HG03060 (cell line): ENCODE measurements at regions not wholly inside any gene's neighbourhood (a gene's known extent, or its start where the extent isn't known, plus 50 kb on each side); places are given as distances from the start of the nearest gene placed in this dataset.
"Not testable (repeated sequence)": the region's sequence is repeated elsewhere in the genome, so short reads cannot be mapped to it uniquely, and the experiment has no call there.

Source experiments
- ATAC-seq: cut with Tn5 transposase; IDR thresholded peaks from one replicate; pipeline ENCODE4 v1.9.1; 2021; ENCODE audit warnings: low read depth, moderate number of reproducible peaks; ENCODE audit not compliant: unreplicated experiment

DNA sequence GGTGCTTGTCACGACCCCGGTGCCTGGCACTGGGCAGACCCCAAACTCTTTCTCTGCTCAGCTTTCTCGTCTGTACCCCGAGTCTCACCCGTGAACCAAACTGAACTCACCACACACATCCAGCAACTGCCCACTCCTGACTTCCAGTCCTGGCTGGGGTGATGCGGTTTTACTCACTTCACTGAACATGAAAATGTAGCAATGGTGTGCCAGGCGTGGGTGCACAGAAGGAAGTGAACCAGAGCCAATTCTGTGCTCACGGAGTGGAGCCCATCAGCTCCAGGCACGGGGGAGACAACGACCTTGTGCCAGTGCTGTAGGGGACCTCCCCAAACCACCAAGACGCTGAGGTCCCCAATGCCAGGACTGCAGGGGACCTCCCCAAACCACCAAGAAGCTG lies 78.7 kb upstream of the AFDN start:
- ATAC-seq, result no peak

DNA sequence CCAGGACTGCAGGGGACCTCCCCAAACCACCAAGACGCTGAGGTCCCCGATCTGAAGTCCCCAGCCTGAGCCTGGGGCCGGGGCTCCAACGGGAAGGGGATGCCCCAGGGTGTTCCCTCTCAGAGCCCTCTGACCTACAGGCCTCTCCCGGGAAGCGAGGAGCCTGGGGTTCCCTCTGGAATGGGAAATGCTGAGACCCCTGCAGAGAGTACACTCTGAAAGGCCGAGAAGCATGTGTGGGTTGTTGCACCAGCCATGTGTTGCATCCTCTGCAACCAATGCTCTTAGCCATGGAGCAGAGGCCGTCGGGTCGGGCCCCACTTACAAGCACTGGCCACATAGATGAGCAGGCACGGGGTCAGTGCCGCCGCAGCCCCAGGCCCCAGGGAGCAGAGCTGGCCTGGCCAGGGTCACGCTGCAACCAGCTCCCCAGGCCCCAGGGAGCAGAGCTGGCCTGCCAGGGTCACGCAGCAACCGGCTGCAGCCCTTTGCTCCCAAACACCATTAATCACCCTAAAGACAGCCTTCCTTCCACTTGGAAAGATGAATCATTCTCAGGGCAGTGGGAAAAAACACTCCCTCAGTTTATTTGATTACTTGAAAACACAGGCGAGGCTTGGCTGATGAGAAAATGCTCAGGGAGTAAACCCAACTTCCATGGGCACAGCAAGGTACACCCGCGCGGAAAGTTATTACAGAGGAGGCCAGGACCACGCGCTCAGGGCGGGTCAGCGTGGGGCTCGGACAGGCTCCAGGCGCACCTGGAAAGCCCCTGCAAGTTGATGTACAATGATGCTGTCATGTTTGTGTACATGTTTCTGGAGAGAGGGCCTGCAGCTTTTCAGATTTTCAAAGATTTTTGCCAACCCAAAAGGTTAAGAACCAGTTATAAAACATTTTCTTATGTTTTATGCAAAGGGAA lies 78.0 kb upstream of the AFDN start:
- no peak for ATAC-seq

DNA sequence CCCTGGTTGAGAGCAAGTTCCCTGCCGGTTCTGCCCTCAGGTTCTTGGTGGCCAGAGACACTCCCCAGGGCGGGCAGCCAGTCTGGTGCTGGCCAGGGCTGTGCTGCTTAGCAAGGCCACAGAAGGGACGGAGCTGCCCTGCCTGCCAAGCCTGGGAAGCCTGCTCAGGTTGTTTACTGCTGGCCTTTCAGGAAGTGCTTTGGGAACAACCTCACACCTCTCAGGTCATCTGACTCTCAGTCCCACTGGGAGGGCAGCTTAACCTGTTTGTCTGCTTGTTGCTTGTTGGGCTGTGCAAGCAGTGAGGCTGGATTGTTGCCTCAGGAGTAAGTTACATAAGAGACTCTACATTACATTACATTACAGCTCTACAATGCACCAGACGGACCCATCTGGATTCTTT lies 75.8 kb upstream of the AFDN start:
- no peak for ATAC-seq

DNA sequence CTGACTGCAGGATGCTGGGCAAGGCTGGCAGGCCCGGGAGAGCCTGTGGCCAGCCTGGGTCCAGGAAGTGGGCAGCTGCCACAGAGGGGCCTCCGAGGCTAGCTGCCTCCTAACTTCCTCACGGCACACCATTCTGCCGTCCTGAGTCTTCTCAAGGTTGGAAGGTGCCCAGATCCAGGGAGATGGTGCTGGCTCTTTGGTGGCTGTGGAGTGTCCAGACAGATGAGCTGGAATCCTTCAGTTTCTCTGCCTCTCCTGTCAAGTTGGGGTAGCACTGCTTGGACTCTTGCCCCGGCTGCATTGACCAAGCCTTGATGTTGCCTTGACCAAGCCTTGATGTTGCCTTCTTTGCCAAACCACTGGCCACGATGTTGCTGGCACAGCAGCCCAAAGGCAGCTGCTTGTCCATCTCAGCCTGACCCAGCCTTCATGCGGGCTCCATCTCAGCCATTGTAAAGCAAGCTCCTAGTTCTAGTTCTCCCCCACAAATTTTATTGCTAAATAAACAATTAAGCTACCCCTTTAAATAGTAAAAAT lies 75.1 kb upstream of the AFDN start:
- no peak for ATAC-seq

DNA sequence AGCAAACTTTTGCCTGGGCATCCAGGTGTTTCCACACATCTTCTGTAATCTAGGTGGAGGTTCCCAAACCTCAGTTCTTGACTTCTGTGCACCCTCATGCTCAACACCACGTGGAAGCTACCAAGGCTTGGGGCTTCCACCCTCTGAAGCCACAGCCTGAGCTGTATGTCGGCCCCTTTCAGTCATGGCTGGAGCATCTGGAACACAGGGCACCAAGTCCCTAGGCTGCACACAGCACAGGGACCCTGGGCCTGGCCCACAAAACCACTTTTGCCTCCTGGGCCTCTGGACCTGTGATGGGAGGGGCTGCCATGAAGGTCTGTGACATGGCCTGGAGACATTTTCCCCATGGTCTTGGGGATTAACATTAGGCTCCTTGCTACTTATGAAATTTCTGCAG lies 73.4 kb upstream of the AFDN start:
- ATAC-seq, result not testable (repeated sequence)

DNA sequence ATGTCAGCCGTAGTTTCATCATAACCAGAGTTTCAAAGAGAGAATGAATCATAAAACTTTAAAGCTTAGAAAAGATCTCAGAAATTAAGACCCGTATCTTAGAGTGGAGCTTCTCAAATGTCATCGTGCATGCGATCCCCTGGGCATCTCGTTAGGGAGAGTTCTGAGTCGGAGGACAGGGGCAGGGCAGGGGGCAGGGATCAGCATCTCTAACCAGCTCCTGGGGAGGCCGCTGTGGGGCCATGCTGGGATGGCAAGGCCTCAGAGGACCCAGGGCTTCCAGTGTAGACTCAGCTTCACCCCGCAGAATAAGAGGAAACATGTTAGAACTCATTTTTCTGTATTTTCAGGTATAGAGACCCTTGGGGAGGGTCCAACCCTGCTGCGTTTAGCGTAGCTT lies 72.0 kb upstream of the AFDN start:
- ATAC-seq, result no peak

DNA sequence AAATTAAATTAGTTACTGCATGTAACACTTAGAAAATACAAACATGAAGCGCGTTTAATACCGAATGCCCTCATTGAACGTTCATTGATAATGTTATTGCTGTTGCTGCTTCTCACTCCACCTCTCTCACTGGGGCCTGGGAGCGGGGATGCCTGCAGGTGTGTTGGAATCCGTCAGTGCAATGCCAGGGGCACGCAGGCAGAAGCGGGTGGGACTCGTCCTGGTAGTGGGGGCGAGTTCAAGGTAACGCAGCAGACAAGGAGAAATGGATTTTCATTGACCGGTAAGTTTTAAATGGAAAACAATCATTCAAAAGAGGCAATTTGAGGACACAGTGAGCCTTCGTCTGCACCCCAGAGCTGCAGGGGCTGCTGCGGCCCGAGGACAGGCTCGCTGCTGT lies 71.2 kb upstream of the AFDN start:
- ATAC-seq, result no peak

DNA sequence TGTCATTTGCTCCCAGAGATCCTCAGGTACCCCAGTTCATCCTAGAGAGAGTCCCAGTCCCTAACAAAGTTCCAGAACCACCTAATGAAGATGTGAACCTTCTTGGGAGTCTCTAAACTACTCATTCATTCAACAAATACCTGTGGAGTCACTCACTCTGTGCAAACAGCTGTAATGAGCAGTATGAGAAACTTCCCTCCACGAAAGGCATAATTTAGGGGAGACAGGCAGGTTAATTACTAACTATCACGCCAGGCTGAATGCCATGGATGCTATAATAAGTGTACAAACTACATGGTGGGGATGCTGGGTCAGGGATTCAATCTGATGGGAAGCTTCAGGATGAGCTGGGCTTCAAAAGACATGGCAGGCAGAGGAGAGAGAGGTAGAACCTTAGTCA lies 70.1 kb upstream of the AFDN start:
- no peak for ATAC-seq

DNA sequence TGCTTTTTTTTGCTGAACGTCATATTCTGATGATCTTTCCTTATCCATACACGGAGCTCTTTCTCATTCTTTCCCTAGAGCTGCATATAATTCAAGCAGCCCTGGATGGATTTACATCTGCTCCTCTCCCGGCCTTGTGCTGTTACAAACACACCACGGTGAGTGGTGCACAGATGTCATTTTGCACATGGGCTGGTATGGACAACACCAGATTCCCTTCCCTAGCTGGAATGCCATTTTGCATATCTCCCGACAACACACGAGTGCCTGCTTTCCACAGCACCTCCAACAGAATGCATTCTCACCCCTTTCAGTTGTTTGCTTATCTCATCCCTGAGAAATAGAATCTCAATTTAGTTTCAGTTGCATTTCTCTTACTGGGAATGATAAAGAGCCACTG lies 69.5 kb upstream of the AFDN start:
- ATAC-seq, result no peak

DNA sequence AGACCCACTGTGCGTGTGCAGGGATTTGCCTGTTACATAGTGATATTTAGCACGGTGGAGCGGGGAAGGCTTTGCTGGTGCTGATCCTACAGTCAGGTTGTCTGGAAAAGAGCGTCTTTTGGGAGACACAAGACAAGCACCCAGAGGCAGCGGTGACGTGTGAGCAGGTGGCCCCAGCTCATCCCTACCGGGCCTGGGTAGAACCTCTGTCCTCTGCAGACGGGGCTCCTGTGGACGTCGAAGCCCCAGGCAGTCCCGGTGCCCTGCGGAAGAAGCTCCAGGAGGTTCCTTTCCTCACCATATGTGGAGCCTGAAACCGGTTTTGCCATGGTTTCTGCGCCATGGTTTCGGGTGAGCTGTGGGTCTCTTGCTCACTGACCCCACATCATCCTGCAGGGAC lies 68.9 kb upstream of the AFDN start:
- ATAC-seq, result no peak

DNA sequence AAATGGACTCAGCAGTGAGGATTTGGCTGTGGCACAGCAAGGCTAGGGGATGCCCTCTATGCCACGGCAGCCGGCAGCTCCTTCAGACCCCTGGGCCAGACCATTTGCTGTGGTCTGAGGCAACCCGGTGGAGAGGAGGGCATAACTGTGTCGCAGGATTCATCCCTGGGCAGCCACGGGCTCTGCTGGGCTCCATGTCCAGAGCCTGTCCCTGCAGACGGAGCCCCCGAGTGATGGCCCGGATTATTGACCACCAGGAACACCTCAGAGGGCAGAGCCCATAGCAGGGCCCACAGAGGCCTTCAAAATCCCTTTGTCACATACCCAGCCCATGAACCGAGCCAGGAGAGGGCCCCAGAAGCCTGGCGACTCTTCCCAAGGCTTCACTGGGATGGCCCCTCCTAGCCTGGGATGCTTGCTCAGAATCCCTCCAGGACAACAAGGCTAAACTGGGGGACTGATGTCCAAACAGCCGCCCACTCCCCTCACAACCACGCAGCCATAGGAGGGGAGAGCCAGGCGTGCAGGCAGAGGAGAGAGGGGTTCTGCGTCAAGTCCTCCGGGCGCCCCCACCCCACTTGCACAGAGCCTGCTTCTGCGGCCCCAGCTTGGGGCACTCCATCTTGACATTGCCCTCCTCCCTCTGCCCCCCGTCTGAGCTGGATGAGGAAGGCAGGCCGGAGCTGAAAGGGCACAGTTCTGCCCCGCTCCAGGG lies 68.2 kb upstream of the AFDN start:
- no peak for ATAC-seq

DNA sequence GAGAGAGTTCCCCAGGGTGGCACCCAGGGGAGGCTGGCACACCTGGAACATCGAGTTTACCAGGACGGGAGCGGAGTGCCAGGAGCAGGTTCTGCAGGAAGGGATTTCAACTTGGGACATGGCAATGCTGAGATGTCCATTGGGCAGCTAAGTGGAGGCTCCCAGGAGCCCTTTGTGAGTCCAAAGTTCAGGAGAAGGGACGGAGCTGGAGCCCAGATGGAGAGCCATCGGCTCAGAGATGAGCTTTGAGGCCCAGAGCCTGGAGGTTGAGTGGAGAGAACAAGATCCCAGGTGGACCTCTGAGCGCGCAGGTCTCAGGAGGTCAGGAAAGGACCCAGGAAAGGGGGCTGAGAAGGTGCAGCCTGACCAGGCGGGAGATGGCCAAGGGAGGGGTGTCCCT lies 67.5 kb upstream of the AFDN start:
- no peak for ATAC-seq

DNA sequence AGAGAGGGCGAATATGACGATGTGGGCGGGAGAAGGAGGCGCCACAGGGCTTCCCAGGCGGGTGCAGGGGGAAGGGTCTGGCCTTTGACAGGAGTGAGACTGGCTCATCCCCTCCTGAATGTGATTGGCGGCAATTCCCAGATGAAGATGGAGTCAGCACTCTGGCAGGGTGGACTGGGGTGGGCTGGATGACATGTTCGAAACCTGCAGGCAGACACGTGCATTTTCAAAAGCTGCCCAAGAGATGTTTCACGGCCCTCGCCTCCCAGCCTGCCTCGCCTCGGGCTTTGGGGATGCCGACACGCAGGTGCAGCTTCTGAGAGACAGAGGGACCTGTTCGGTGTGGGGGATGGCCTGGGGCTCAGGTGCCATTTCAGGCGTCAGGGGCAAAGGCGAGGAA lies 66.8 kb upstream of the AFDN start:
- ATAC-seq, result no peak

DNA sequence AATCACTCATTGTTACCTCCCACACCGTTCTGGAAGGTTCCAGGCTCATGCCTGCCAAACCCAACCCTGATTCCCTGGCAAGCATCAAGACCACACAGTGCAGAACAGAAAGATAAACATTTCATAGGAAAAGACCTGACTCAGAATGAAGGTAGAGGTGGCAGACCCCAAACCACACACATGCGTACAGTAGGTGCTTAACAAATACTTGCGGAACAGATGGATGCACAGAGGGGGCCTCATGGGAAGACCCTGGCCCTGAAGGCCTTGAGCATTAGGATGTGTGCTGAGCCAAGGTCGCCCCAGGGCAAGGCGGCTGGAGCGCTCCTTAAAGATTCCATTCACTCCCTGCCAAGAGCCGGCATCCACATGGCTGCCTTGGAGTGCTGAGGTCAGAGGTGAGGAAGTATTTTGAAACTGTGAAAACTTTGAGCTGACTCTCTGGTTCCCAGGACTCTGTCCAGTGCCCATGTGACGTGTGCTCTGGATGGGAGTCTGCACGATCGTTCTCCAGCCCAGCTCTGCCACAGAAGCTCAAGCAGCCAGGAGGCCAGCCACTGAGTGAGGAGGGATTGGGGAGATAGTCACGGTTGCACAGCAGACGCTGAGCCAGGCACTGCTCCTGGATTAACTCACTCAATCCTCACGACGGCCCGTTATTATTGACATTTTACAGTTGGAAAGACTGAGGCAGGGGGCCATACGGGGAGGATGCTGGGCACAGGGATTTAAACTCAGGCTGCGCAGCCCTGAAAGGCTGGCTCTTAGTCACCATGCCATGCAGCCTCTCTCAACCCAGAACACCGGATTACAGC lies 65.5 kb upstream of the AFDN start:
- no peak for ATAC-seq

DNA sequence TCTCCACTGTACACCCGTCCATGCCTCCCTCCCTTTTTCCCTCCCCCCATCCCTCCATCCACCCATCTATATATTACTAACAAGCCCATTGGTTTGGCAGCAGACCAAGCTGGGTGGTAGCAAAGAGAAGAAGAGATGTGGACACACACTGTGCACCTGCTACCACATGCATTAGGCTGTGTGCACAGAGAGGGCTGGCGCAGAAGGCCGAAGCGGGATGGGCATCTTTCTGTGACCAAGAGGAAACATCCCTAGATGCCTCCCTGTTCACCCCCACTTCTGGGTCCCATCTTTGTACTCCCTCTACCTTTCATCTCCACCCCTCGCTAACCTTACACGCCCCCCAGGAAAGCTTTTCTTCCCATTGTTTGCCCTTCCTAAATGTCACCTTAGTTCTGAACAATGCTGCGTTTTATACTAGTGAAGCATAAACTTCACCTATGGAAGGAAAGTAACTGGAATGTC lies 64.9 kb upstream of the AFDN start:
- ATAC-seq, result no peak

DNA sequence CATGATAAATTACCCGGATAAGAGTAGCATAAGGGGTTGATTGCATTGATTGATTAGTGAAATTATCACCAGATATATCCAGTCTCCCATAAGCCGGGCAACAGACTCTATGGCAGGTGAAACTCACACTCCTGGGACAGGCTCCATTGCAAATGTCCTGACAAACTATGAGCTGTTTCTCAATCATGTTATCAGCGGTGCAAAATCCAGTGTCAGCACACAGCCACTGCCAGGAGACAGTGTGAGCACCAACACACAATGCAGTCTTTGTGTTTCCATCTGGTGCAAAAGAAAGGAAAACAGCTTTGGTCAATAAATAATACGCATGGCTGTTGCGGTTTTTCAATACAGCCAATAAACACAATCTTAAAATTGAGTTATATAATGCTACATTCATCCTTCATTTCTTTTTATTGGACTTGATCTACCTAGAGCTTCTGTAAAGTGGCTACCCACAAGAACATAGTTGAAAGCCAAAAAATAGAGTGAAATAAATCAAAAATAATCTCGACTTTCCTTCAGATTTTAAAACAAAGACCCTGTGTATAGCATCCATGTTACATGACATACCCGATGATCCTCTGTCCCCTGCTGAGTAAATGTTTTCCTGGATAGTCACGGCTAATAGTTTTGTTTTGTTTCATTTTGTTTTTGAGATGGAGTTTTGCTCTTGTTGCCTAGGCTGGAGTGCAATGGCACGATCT lies 64.3 kb upstream of the AFDN start:
- no peak for ATAC-seq

DNA sequence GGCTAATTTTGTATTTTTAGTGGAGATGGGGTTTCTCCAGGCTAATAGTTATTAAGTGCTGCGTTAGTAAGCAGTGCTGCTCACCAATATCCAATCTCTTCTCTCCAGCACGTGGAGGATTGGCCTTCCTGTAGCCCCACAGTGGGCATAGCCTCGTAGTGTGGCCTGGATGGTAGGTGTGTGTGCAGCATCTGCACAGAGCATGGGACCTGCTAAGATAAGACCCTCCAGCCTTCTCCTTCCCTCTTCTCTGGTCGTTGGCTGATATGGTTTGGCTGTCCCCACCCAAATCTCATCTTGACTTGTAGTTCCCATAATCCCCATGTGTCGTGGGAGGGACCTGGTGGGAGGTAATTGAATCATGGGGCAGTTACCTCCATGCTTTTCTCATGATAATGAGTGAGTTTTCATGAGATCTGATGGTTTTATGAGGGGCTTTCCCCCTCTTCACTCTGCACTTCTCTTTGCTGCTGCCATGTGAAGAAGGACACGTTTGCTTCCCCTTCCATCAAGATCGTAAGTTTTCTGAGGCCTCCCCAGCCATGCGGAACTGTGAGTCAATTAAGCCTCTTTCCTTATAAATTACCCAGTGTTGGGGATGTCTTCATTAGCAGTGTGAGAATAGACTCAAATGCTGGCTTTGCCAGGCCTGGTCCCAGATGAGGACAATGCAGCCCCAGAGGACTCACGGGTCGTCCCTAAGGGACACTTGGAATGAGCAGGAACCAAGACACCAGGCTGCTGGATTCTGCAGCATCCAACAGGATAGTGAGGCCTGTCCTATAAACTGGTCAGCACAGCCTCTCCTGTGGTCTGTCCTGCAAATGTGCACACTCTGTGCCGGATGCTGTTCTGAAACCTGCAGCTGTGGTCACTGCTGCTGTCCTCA lies 63.4 kb upstream of the AFDN start:
- ATAC-seq, result no peak

DNA sequence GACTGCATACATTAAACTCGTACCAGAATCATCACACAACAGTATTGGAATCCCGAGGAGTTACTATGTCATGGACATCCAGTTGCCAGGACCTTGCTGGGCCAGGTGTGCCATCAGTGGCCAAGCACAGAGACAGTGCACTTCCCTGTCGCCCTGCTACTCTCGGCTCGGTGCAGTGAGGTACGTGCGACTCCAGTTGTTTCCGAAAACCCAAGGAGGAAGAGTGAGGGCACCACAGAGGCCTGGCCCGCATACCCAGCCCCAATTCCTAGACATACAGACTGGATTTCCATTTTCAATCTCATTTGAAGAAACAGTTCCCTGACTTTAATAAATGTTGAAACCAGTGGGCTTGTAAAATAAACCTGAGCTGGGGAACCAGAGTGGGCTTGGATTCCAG lies 62.5 kb upstream of the AFDN start:
- no peak for ATAC-seq
